ENCODE measurements at regions not wholly inside any gene's neighbourhood (a gene's known extent, or its start where the extent isn't known, plus 50 kb on each side); places are given as distances from the start of the nearest gene placed in this dataset.
"Not testable (repeated sequence)": the region's sequence is repeated elsewhere in the genome, so short reads cannot be mapped to it uniquely, and the experiment has no call there.

DNA sequence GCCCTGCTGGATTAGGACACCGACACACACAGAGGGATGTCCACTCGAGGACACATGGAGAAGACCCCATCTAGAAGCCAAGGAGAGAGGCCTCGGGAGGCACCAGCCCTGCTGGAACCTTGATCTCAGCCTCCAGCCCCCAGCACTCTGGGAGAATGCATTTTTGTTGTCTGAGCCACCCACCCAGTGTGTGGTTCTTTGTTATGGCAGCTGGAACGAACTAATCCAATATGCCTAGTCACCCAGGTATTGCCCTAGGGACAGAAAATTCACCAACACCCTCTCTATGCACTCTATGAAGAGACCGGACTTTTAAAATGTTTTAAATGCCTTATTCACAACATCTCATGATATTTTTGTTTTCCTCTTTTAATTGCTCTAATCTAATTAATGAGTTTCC, 117.4 kb downstream of the CRYAA start:
- no peak for DNase-seq

GRCh38 chr21:43284700-43285099, 115.9 kb downstream of the CRYAA start:
- DNase-seq = no peak

DNA sequence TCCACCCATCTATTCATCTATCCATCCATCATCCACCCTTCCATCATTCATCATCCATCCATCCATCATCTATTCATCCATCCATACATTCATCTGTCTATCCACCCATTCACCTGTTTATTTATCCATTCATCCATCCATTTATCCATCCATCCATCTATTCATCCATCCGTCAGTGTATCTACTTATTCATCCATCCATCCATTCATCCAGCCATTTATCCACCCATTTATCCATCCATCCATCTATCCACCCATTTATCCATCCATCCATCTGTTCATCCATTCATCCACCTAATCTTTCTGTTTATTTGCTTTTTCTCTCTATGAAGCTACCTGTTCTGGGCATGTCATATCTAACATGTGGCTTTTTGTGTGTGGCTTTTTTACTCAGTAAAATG, 115.4 kb downstream of the CRYAA start:
- no peak for DNase-seq

DNA sequence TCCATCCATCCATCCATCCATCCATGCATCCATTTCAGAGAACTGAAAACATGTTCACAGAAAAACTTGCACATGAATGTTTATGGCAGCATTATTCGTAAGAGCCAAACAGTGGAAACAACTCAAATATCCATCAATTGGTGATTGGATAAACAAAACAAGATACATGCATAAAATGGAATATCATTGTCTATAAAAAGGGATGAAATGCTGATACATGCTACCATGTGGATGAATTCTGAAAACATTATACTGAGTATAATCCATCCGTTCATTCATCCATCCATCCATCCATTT, 115.1 kb downstream of the CRYAA start:
- DNase-seq = not testable (repeated sequence)

DNA sequence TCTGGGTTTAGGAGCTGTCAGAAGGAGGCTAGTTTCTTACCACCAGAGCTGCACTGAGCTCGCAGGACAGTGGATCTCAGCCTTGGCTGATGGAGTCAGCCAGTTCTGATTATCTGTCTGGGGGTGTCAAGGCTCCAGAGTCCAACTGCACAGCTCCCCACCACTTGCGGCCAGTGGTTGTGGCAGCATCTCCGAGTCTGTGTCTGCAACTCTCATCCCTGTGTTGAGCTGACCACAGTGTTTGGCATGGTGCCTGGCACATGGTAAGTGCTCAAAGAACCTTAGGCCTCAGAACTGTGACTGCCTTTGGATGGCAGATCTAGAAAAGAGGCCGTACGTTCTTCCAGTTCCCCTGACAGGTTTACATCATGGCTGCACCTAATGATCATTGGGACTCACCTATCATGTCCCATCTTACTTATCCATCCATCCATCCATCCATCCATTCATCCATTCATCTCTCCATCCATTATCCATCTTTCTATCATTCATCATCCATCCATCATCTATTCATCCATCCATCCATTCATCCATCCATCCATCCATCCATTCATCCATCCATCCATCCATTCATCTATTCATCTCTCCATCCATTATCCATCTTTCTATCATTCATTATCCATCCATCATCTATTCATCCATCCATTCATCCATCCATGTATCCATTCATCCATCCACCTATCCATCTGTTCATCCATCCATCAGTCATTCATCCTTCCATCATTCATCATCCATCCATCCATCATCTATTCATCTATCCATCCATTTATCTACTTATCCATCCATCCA, 114.5 kb downstream of the CRYAA start:
- DNase-seq = no peak

DNA sequence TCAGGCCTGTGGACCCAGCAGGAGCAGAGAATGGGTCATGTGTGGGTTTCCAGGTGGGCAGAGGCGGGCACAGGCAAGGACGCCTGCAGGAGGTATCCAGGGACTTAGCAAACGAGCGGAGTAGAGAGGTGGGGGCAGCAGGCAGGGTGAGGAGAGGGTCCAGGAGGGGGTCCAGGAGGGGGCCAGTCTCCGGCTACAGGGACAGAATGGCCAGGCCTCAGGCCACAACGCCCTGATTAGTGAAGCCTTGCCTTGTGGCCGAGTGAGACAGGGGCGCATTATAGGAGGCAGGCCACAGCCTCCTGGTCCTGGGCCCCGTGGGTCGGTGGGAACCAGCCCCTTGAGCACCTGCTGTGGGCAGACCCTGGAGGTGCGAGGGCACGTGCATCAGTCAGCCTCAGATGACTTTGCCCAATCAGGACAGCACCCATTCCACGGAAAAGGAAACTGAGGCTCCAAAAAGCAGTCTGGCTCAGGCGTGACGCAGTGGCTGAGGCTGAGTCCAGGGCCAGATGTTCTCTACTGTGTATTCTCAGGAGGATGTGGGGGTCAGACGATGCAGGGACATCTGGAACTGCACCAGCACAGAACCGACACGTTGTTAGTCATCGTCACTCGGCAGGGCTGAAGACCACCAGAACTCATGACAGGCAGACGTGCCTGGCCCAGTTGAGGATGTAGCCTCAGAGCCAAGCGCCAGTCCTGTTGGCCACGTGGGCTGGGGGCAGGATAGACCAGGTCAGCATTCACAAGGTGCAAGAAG, 113.7 kb downstream of the CRYAA start:
- no peak for DNase-seq

- no peak for DNase-seq
These were observed 113.0 kb downstream of the CRYAA start for GRCh38 chr21:43281661-43282357.

DNA sequence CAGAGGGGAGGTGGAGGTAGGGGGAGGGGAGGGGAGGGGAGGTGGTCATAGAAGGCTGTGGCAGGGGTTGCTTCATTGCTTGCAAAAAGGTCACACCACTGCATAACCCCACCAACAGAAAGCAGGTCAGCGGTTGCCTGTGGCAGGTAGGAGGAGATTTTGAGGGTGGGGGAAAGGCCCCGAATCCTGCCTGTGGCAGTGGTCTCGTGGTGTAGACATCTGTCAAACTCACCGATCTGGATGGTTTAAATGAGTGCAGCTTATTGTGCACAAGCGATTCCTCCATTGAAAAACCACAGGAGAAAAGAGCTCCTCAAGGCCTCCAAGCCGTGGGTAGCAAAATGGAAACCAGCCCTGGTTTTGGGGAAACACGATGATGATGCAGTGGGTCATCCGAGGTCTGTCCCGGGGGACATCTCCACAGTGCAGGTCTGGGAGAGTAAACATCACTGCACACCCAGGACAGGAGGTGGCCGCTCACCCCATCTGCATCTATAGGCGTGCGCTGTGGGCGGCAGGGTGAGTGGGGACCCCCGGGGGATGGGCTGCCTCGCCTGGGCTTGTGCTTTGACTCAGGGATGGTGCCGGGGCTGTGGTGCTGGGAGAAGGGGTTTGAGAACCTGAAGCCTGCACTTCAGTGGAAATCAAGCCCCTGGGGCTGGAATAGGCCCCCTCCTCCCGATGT, 112.3 kb downstream of the CRYAA start:
- no peak for DNase-seq

DNA sequence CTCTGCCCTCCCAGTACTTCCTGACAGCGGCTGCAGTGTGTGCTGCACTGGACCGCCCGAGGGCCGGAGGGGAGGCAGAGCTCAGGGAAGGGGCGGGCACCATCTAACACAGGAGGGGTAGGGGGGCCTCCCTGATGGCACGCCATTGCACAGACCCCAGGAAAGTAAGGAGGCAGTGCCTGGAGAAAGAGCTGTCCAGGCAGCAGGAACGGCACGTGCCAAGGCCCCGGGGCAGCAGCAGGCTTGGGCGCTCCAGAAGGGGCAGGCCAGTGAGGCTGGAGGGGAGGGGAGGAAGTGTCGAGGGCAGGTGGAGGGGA, 110.7 kb downstream of the CRYAA start:
- DNase-seq = no peak

GRCh38 chr21:43278766-43279577, 110.2 kb downstream of the CRYAA start:
- DNase-seq = no peak

GRCh38 chr21:43278359-43278758, 109.6 kb downstream of the CRYAA start:
- DNase-seq = no peak

GRCh38 chr21:43277481-43278351, 108.9 kb downstream of the CRYAA start:
- DNase-seq = no peak

DNA sequence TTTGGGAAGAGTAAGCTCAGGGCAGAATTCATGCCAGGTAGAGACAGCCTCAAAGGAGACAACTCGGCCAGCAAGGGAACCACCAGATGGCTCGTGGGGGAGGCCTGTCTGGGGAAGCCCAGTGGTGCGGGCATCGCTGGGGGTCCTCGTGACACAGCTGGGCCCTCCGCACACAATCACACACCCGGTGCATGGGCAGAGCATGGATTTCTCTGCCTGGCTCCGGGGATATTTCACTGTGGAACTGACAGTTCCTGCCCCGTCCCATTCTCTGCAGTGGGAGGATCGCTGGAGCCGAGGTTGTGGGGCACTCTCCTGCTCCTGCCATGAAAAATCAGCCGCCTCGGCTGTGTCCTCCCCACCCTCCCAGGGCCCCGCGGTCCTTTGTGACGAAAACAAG, 108.0 kb downstream of the CRYAA start:
- no peak for DNase-seq

DNA sequence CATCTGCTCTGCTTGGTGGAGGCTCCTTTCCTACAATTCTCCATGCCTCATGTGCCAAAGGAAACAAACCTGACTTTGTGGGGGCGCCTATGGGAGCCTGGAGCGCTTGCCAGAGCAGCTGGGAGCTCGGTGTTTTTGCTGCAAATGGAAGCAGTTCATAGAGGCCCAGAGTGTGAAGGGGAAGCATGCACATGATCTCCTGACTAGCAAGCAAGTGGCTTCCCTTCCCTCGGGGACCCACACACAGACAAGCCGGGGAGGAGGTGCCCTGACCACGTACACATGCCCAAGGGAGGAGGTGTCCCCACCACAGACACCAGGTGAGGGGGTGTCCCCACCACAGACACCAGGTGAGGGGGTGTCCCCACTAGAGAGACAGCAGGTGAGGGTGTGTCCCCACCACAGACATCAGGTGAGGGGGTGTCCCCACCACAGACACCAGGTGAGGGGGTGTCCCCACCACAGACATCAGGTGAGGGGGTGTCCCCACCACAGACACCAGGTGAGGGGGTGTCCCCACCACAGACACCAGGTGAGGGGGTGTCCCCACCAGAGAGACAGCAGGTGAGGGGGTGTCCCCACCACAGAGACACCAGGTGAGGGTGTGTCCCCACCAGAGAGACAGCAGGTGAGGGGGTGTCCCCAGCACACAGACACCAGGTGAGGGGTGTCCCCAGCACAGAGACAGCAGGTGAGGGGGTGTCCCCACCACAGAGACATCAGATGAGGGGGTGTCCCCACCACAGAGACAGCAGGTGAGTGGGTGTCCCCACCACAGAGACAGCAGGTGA, 106.8 kb downstream of the CRYAA start:
- DNase-seq = no peak

GRCh38 chr21:43274946-43275310, 106.1 kb downstream of the CRYAA start:
- DNase-seq = no peak

DNA sequence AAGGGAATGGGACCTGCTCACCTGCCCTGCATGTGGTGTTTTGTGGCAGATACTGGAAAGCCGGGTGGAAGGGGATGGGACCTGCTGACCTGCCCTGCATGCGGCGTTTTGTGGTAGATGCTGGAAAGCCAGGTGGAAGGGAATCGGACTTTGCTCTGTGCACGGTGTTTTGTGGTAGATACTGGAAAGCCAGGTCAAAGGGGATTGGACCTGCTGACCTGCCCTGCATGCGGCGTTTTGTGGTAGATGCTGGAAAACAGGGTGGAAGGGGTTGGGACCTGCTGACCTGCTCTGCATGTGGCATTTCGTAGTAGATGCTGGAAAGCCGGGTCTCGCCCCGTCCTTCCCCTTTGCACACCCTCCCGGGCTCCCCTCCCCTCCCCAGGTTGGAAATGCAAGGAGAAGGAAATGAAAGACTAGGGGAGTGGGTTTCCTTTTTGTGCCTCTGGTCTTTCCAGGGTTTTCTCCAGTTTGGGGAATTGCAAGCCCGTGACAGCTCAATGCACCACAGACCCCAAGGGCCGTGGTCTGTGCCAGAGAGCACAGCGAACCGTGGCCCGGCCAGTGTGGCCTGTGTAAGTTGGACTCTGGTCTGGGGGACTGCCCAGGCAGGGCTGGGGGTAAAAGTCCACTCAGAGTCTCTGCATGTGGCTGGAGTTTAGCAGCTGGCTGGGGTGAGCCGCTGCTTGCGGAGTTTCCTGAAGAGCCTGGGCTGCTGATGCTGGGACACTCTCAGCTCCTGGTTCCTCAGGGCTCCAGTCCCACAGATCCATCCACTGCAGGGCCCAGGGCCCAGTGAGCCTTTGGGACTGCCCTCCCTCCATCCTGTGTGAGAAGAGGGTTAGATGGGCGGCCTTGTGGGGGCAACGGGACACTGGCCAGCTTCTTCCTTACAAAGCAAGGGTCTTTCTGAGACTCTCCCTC, 105.5 kb downstream of the CRYAA start:
- DNase-seq = no peak

DNA sequence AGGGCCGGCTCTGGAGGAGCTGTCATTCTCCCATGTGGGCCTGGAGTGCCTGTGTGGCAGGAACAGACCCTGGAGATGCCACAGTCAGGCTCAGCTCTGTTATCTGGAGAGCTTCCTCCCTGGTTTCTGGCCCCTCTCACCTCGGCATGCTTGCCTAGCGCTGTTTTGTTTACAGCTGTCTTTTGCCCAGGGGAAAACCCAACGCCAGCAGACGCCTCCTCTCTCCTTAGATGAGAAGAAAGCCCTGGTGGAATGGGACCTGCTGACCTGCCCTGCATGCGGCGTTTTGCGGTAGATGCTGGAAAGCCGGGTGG, 104.9 kb downstream of the CRYAA start:
- DNase-seq = no peak

- DNase-seq = no peak
These were observed 104.4 kb downstream of the CRYAA start for GRCh38 chr21:43273016-43273707.

GRCh38 chr21:43272591-43272990, 103.8 kb downstream of the CRYAA start:
- no peak for DNase-seq

All from NCI-H187 (cell line).